Right lobe of liver (tissue), 6 donors: ENCODE measurements at regions not wholly inside any gene's neighbourhood (a gene's known extent, or its start where the extent isn't known, plus 50 kb on each side); places are given as distances from the start of the nearest gene placed in this dataset.
A peak's percentile ranks its signal among the peaks of the same experiment; 100 is the strongest.

Experiments used
- ATAC-seq, 4 donors: fragments of 200-7000 bp; cut with Tn5 transposase; one replicate each; pipeline ENCODE4 v1.9.1; 2020; ENCODE audit warnings: mild to moderate bottlenecking in 4 of 4, moderate library complexity in 4 of 4
- DNase-seq, 3 donors: peaks; one replicate each; pipeline ENCODE4 v3.0.0-alpha.2; 2020
- H3K27ac ChIP-seq, 3 donors: fragments of 200-600 bp; one replicate each; pipeline ENCODE4 v1.8.0; 2022
- H3K27me3 ChIP-seq, 2 donors: fragments of 200-600 bp; one replicate each; pipeline ENCODE4 v1.8.0; 2022
- H3K36me3 ChIP-seq, 4 donors: fragments of 200-600 bp; sonication (generic) in 1 of 4; one replicate each; pipeline versions ENCODE4 v1.5.1 to v1.8.0; 2017 to 2022; ENCODE audit warnings: control low read depth in 1 of 4
- H3K4me1 ChIP-seq, 4 donors: fragments of 200-600 bp; sonication (generic) in 1 of 4; one replicate each; pipeline versions ENCODE4 v1.5.1 to v1.8.0; 2017 to 2022; ENCODE audit warnings: control low read depth in 1 of 4
- H3K4me3 ChIP-seq, 3 donors: fragments of 200-600 bp; one replicate each; pipeline ENCODE4 v1.8.0; 2022
- H3K9me3 ChIP-seq, 4 donors: fragments of 200-600 bp; sonication (generic) in 1 of 4; one replicate each; pipeline versions ENCODE4 v1.5.1 to v1.8.0; 2017 to 2022; ENCODE audit warnings: control low read depth in 1 of 4
- POLR2A ChIP-seq: fragments of 450-650 bp; IDR thresholded peaks from one replicate; pipeline ENCODE4 v1.6.1; 2017; ENCODE audit warnings: antibody characterized with exemption, mild to moderate bottlenecking
- WGBS: methylation state at CpG from one replicate; pipeline ENCODE4 v1.1.6; 2018; ENCODE audit warnings: low coverage, low lambda C conversion rate; ENCODE audit not compliant: insufficient coverage; ENCODE audit errors: missing lambda C conversion rate; 5-methylcytosine and 5-hydroxymethylcytosine counted together
- intact Hi-C, 2 donors: fragments of 100-400 bp; cut with DNase I; formaldehyde crosslinking; loops; one replicate each; pipeline versions ENCODE4 v1.11.2 to v1.14.1; 2022
- TF ChIP-seq, protein P1 (sequence below), 4 donors: fragments of 200-600 bp in 3 of 4; fragments of 450-650 bp in 1 of 4; IDR thresholded peaks; one replicate each; pipeline versions ENCODE4 v1.5.1 to v1.8.0; 2016 to 2022; ENCODE audit warnings: antibody characterized with exemption in 4 of 4, mild to moderate bottlenecking in 2 of 4
- donor health status: DM: no; HTN: yes; CAD: no.
- donor health status: DM: no; HTN: no; CAD: no.
- donor health status: DM: no; HTN: no; CAD: no.
- donor health status: DM: no; HTN: yes; CAD: no.
- donor health status: DM: no; HTN: yes; CAD: no.

DNA sequence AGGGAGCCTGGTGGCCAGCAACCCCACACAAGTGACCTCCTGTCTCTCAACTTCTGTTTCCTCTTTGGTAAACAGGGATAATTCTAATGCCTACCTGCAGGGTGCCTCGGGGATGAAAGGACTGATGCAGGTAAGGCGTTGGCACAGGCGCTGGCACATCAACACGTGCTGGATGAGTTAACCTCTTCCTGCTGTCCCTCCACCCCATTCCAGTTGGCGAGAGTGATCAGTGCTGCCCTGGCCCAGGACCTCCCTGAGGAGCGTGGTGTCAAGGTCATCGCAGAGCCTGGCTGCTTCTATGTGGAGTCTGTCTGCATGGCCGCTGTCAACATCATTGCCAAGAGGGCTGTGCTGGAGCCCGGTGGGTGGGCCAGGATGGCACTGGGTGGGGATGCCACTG is 69.1 kb upstream of the TINAGL1 start:
- ATAC-seq (no peak), DNase-seq (peak in 1 of 3 donors; percentile 29)
- Histone ChIP-seq H3K27me3 (no peaks in the 10 kb centered on the region), H3K36me3 (no peaks in the 10 kb centered on the region), H3K9me3 (no peaks in the 10 kb centered on the region), H3K27ac (no peak overlapping the region), H3K4me1 (peaks cover 0 to 30% (median 7%) of the 10 kb centered on the region in 4 donors), H3K4me3 (no peak overlapping the region)
- no peak for TF ChIP-seq POLR2A
- TF ChIP-seq, protein P1, sequence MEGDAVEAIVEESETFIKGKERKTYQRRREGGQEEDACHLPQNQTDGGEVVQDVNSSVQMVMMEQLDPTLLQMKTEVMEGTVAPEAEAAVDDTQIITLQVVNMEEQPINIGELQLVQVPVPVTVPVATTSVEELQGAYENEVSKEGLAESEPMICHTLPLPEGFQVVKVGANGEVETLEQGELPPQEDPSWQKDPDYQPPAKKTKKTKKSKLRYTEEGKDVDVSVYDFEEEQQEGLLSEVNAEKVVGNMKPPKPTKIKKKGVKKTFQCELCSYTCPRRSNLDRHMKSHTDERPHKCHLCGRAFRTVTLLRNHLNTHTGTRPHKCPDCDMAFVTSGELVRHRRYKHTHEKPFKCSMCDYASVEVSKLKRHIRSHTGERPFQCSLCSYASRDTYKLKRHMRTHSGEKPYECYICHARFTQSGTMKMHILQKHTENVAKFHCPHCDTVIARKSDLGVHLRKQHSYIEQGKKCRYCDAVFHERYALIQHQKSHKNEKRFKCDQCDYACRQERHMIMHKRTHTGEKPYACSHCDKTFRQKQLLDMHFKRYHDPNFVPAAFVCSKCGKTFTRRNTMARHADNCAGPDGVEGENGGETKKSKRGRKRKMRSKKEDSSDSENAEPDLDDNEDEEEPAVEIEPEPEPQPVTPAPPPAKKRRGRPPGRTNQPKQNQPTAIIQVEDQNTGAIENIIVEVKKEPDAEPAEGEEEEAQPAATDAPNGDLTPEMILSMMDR (IDR thresholded peaks at IDR 0.05) = no peak
- WGBS = no CpG with 5 or more reads among the region's 9 CpGs
- intact Hi-C loops = no loop called here

DNA sequence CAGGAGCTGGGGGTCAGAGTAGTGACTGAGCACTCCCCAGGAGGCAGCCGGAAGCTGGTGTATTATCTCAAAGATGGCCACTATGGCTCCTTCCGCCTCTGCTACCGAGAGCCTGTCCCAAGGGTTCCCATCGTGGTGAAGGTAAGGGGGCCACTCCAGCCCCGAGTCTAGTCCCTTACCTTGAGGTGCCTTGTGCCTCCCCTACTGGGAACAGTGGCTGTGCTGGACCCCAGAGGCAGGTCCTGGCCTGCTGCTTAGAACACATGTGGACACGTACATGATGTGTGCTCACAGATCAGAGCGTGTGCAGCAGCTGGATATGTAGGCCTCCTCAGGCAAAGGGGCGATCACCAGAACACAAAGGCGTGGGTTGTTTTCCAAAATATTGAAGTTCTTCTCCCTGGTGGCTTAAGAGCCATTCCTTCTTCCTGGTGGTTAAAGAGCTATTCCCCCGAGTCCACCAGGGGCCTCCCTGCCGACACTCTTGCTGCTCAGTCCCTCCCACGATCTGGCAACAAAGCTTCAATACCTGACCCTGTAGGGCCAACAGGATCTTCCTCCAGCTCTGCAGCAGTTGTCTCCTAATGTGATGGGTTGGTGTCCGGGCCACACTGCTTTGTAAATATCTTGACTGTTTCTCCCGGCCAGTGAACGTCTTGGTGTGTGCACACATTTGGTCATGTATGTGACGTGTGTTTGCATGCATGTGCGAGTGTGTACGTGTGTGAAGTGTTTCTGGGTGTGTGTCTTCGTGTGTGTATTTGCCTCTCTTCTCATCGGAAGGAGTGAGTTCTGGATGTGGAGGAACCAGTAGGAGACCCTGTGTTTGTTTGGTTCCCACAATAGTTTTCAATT is 68.4 kb upstream of the TINAGL1 start:
- no peaks in the 10 kb centered on the region for H3K9me3 ChIP-seq
- DNase-seq = no peak
- 81% methylated on average over 12 of the region's 20 CpGs for WGBS
- no peaks in the 10 kb centered on the region for H3K36me3 ChIP-seq
- H3K4me3 ChIP-seq = no peak overlapping the region
- TF ChIP-seq, protein P1 (IDR thresholded peaks at IDR 0.05) = no peak
- TF ChIP-seq POLR2A = no peak
- H3K27me3 ChIP-seq = no peaks in the 10 kb centered on the region
- peaks cover 0 to 33% (median 7%) of the 10 kb centered on the region in 4 donors for H3K4me1 ChIP-seq
- peak overlapping the region in 1 of 3 donors; percentile 80 for H3K27ac ChIP-seq
- ATAC-seq = no peak
- intact Hi-C loops = no loop called here

DNA sequence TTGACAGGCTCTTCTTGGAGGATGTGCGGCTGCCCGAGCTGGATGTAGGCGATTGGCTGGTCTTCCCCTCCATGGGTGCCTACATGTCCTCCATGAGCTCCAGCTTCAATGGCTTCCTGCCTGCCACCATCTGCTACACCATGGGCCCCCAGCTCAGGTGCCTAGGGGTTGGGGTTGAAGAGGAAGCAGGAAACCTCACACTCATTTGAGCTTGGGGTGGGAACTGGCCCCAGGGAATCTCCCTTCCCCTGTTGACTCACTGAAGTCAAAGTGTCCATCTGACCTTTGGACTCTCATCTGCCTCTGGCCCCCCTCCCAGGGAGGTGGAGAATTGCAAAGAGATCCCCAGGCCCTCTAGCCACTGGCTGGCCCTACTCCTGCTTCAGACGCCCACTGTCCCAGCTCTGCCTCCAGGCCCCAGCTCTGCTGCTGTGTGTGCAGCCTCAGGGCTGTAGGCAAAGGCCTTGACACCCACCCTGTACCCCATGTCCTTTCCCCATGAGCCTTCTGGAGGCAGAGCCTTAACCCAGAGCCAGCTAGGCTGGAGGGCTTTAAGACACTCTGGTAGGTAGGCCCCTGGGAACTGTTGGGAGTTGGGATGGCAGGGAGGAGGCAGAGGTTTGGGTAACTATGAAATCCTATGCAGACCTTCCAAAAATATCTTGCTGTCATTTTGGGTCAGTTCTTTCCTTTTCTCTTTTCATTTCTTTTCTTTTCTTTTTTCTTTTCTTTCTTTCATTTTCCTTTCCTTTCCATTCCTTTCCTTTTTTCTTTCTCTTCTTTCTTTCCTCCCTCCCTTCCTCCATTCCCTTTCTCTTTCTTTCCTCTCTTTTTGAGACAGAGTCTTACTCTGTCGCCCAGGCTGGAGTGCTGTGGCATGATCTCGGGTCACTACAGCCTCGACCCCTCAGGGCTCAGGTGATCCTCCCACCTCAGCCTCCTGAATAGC is 66.9 kb upstream of the TINAGL1 start:
- 75% methylated on average over 6 of the region's 7 CpGs for WGBS
- H3K27me3 ChIP-seq = no peaks in the 10 kb centered on the region
- H3K36me3 ChIP-seq = no peaks in the 10 kb centered on the region
- H3K4me1 ChIP-seq = peaks cover 0 to 34% (median 7%) of the 10 kb centered on the region in 4 donors
- intact Hi-C loops = no loop called here
- H3K9me3 ChIP-seq = no peaks in the 10 kb centered on the region
- DNase-seq (peak; percentile 75 to 86 (median 82)), ATAC-seq (peak; percentile 85 to 91 (median 88))
- H3K4me3 ChIP-seq = peak overlapping the region in 1 of 3 donors; percentile 31
- peak overlapping the region; percentile 52 to 81 (median 80) for H3K27ac ChIP-seq
- TF ChIP-seq POLR2A = peak; percentile 32
- TF ChIP-seq, protein P1 (IDR thresholded peaks at IDR 0.05) = no peak

DNA sequence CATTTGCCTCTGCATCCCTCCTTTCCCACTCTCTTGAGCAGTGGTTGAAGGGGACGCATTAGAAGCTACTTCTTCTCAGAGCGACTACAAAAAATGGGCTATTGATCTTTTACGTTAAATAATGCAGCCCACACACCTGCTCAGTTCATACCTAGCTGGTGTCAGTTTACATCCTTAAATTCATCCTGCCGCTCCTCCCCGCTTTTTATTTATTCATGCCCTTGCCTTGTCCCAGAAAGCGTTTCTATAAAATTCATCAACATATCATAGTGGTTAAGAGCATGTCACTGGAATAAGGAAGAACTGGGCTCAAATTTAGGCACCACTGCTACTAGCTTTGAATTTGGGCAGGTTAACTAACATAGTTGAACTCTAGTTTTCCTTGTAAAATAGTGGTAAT is 66.0 kb upstream of the TINAGL1 start:
- TF ChIP-seq, protein P1 (IDR thresholded peaks at IDR 0.05) = no peak
- TF ChIP-seq POLR2A = no peak
- DNase-seq = no peak
- Histone ChIP-seq H3K27me3 (no peaks in the 10 kb centered on the region), H3K9me3 (no peaks in the 10 kb centered on the region), H3K27ac (peak overlapping the region in 2 of 3 donors; percentile 80 to 81), H3K36me3 (no peaks in the 10 kb centered on the region), H3K4me1 (peaks cover 0 to 43% (median 11%) of the 10 kb centered on the region in 4 donors), H3K4me3 (no peak overlapping the region)
- WGBS = 72% methylated on average over 6 of the region's 6 CpGs
- intact Hi-C loops = no loop called here
- ATAC-seq = no peak
